ENCODE measurements at regions not wholly inside any gene's neighbourhood (a gene's known extent, or its start where the extent isn't known, plus 50 kb on each side); places are given as distances from the start of the nearest gene placed in this dataset.

DNA sequence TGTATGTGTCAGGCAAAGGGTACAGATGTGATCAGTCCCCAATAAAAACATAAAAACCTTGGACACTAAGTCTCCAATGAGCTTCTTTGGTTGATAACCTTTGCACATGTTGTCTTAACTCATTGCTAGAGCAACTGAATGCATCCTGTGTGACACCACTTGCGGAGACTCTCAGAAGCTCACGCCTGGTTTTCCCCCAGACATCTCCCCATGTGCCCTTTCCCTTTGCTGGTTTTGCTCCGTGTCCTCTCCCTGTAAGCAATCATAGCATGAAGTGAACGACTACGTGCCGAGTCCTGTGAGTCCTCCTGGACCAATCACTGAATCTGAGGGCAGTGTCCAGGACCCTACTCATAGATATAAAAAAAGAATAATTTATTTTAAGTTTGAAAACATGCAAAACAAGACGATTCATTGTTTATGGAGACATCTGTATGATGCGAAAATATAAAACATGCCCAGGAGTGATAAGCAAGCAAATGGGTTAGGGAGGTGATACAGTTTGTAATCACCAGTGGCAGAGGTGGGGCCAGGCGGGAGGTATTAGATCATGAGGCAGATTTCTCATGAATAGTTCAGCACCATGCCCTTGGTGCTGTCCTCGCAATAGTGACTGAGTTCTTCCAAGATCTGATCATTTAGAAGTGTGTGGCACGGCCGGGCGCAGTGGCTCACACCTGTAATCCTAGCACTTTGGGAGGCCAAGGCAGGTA, 115.5 kb downstream of the MED10 start:
- Mint-ChIP-seq H3K4me3 (no peak overlapping the region), H3K9me3 (no peaks in the 10 kb centered on the region), H3K27me3 (ENCODE audit: low read depth) (peaks cover 71% of the 10 kb centered on the region), H3K27ac (ENCODE audit: unreplicated experiment) (no peak overlapping the region), H3K4me1 (no peaks in the 10 kb centered on the region), H3K36me3 (ENCODE audit: low read depth) (no peaks in the 10 kb centered on the region)
- TF ChIP-seq, protein P1, sequence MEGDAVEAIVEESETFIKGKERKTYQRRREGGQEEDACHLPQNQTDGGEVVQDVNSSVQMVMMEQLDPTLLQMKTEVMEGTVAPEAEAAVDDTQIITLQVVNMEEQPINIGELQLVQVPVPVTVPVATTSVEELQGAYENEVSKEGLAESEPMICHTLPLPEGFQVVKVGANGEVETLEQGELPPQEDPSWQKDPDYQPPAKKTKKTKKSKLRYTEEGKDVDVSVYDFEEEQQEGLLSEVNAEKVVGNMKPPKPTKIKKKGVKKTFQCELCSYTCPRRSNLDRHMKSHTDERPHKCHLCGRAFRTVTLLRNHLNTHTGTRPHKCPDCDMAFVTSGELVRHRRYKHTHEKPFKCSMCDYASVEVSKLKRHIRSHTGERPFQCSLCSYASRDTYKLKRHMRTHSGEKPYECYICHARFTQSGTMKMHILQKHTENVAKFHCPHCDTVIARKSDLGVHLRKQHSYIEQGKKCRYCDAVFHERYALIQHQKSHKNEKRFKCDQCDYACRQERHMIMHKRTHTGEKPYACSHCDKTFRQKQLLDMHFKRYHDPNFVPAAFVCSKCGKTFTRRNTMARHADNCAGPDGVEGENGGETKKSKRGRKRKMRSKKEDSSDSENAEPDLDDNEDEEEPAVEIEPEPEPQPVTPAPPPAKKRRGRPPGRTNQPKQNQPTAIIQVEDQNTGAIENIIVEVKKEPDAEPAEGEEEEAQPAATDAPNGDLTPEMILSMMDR (conservative IDR thresholded peaks at IDR 0.05): no peak
- no peak for DNase-seq (ENCODE audit: low read depth, low spot score)

DNA sequence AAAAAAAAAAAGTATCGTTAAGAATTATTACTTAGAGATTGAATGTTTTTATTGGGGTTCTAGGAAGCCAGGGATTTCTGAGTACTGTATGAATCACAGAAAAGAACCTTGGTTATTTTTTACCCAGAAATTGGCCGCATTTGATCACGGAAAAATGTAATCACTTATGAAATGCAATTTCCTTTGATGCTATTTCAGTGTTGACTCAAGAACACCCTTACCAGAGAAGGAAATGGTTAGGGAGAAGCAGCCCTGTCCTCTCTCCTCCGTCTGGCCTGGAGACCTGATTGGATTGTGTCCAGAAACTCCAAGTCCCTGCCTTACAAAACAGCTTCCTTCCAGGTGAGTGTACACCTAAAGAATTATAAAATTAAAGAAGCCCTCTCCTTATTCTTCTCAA, 116.7 kb downstream of the MED10 start:
- TF ChIP-seq, protein P1 (conservative IDR thresholded peaks at IDR 0.05): no peak
- peaks cover 77% of the 10 kb centered on the region for H3K27me3 Mint-ChIP-seq (ENCODE audit: low read depth)
- no peak overlapping the region for H3K4me3 Mint-ChIP-seq
- no peaks in the 10 kb centered on the region for H3K9me3 Mint-ChIP-seq
- H3K27ac Mint-ChIP-seq (ENCODE audit: unreplicated experiment): no peak overlapping the region
- H3K4me1 Mint-ChIP-seq: no peaks in the 10 kb centered on the region
- H3K36me3 Mint-ChIP-seq (ENCODE audit: low read depth): no peaks in the 10 kb centered on the region
- no peak for DNase-seq (ENCODE audit: low read depth, low spot score)

DNA sequence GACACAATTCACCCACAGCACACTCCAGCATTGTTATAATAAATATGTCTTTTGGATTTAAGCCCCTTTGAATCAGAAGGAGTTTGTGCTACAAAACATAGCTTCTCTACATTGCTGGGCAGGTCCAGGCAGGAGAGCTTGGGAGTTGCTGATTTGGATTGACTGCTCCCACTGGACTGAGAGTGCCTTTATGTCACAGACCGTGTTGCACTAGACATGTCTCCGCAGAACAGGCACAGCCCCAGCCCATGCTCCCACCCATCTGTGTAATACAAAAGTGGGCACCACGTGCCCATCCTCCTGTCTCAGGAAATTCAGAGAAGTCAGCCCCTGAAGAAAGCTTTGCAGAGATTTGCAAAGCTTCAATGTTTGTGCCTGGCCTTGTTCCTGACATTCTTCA, 117.1 kb downstream of the MED10 start:
- Mint-ChIP-seq H3K27me3 (ENCODE audit: low read depth) (peaks cover 78% of the 10 kb centered on the region), H3K9me3 (no peaks in the 10 kb centered on the region), H3K4me1 (no peaks in the 10 kb centered on the region), H3K4me3 (no peak overlapping the region), H3K27ac (ENCODE audit: unreplicated experiment) (no peak overlapping the region), H3K36me3 (ENCODE audit: low read depth) (no peaks in the 10 kb centered on the region)
- TF ChIP-seq, protein P1 (conservative IDR thresholded peaks at IDR 0.05): no peak
- DNase-seq (ENCODE audit: low read depth, low spot score): no peak

DNA sequence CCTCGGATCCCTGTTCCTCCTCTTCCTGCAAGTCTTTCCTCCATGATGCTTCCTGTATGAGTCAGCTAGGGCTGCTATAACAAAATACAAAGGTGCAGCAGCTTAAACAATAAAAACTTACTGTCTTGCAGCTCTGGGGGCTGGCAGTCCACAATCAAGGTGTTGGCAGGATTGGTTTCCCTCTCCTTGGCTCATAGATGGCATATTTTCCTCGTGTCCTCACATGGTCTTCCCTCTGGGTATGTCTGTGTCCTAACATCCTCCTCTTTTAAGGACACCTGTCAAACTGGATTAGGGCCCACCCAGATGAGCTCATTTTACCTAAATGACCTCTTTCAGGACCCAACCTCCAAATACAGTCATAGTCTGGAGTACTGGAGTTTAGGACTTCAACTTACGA, 117.5 kb downstream of the MED10 start:
- DNase-seq (ENCODE audit: low read depth, low spot score): no peak
- TF ChIP-seq, protein P1 (conservative IDR thresholded peaks at IDR 0.05): no peak
- Mint-ChIP-seq H3K4me3 (no peak overlapping the region), H3K36me3 (ENCODE audit: low read depth) (no peaks in the 10 kb centered on the region), H3K27ac (ENCODE audit: unreplicated experiment) (no peak overlapping the region), H3K4me1 (no peaks in the 10 kb centered on the region), H3K27me3 (ENCODE audit: low read depth) (peaks cover 78% of the 10 kb centered on the region), H3K9me3 (no peaks in the 10 kb centered on the region)

DNA sequence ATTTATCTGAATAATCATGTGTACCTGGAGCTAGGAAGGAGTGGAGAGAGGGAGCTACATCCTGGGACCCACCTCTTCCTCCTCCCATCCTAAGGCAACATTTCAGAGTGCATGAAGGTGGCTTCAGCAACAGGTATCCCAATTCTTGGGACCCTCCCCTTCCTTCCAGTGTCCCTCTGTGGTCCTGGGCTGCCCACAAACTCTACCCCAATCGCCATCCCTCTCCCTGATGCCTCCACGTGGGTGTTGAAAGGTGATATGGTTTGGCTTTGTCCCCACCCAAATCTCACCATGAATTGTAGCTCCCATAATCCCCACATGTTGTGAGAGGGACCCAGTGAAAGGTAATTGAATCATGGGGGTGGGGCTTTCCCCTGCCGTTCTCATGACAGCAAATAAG, 121.4 kb downstream of the MED10 start:
- Mint-ChIP-seq H3K27me3 (ENCODE audit: low read depth) (peaks cover 84% of the 10 kb centered on the region), H3K9me3 (no peaks in the 10 kb centered on the region), H3K4me3 (no peak overlapping the region), H3K4me1 (peaks cover 8% of the 10 kb centered on the region), H3K36me3 (ENCODE audit: low read depth) (no peaks in the 10 kb centered on the region), H3K27ac (ENCODE audit: unreplicated experiment) (no peak overlapping the region)
- DNase-seq (ENCODE audit: low read depth, low spot score): no peak
- TF ChIP-seq, protein P1 (conservative IDR thresholded peaks at IDR 0.05): no peak
